KOPT-K1 (cell line): ENCODE measurements at regions not wholly inside any gene's neighbourhood (a gene's known extent, or its start where the extent isn't known, plus 50 kb on each side); places are given as distances from the start of the nearest gene placed in this dataset.

ENCODE experiments used
- H3K27ac ChIP-seq: fragments of 200-600 bp; sonication (generic); 2 replicates; pipeline ENCODE4 v1.5.1; 2016; ENCODE audit warnings: antibody characterized with exemption, mild to moderate bottlenecking, low read depth, low read length; ENCODE audit not compliant: poor library complexity, severe bottlenecking
- H3K36me3 ChIP-seq: fragments of 200-600 bp; sonication (generic); 2 replicates; pipeline ENCODE4 v1.5.1; 2017; ENCODE audit warnings: antibody characterized with exemption, mild to moderate bottlenecking, low read length, moderate library complexity; ENCODE audit not compliant: insufficient read depth
- H3K9me3 ChIP-seq: fragments of 200-600 bp; sonication (generic); 2 replicates; pipeline ENCODE4 v1.5.1; 2017; ENCODE audit warnings: antibody characterized with exemption, low read length, mild to moderate bottlenecking; ENCODE audit not compliant: insufficient read depth, poor library complexity, severe bottlenecking

DNA sequence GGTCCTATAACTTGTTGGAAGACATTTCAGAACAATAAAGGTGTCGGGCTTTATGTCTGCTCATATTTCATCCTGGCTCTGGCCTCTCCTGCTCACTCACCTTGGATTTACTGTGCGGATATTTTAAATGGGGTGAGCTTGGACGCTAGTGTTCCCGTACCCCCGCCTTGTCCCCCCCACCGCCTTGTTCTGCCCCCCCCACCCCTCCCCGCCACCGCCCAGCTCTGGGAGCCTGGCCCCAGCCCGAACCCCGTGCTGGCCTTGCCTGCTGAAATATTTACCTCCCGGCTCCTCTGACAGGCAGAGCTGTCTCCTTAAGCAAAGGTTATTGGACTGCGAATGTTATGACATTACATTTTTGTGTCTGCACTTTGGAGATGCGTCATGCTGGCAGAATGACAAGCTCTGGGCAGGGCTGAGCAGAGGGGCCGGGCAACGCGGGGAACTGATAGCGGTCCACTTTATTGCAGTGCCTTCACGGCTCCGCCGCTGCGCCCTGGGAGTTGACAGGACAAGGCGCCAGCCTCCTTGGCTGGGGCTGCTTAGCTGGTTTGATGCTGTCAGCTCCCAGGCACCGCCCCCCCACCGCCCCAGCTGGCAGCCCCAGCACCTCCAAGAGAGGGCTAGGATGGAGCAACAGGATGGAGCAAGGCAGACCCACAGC lies 222.5 kb upstream of the GSE1 start:
- Histone ChIP-seq H3K9me3 (no peaks in the 10 kb centered on the region), H3K36me3 (no peaks in the 10 kb centered on the region), H3K27ac (no peak overlapping the region)

GRCh38 chr16:85391175-85391707 lies 221.9 kb upstream of the GSE1 start:
- H3K9me3 ChIP-seq, result no peaks in the 10 kb centered on the region
- no peaks in the 10 kb centered on the region for H3K36me3 ChIP-seq
- no peak overlapping the region for H3K27ac ChIP-seq

DNA sequence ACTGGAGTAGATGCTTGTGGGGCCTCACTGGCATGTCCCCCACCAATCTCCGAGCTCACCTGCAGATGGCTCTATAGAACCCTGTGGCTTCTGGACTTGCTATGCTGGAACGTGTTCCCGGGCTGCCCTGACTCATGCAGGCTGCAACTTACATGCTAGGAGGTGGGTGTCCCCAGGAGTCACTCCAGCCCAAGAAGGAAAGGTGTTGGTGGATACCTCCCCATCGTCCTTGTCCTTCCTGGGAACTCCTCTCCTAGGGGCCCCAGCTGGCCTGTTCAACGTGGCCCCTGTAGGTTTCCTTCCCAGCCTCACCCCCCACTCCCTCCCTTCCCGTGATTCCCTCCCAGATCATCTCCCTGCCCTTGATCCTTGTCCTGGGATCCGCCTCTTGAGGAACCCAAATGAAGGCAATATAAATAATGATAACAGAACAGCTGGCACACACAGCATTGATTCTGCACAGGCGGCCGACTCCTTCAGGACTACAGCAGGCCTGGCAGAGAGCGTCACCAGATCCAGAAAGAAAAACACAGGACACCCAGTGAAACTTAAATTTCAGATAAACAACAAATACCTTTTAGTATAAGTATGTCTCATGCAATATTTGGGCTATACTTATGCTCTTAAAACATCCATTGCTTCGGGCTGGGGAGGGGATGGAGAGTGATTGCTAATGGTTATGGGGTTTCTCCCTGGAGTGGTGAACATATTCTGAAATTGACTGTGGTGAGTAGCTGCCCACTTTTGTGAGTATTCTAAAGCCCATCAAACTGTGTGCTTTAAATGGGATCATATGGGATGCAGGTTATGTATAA lies 221.1 kb upstream of the GSE1 start:
- no peaks in the 10 kb centered on the region for H3K36me3 ChIP-seq

DNA sequence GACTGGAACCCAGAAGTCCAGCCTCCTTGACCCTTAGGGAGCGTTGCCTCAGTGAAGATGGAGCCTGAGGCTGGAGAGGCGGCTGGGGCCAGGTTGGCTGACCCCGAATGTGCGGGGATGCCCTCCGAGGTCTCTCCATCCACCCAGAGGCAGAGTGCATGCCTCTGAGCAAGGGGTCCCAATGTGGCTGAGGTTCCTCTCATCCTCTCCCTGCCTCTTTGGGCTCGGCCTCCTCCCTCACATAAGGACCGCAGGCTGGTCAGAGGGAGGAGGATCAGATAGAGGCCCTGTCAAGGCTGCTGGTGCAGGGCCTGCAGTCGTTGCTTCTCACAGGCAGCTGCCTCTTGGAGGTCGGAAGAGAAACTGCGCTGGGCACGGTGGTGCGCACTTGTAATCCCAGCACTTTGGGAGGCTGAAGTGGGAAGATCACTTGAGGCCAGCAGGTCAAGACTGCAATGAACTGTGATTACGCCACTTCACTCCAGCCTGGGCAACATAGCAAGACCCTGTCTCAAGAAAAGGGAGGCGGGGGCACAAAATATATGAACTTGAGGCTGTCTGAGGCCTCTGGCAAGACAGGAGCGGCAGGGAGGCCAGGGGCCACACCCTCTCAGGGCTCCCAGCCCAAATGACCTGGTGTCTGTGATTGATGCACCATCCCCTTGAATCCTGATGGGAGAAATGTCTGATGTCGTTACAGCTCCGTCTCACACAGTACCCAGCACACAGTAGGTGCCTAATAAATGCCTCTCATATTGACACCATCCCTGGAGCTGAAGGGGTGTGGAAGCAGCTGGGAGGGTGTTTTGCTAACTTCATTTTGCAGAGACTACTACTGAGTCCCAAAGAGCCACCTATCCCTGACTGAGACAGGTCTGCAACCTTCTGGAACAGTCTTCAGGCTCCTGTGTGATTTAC lies 220.1 kb upstream of the GSE1 start:
- H3K9me3 ChIP-seq, result no peaks in the 10 kb centered on the region
- H3K27ac ChIP-seq, result no peak overlapping the region
- H3K36me3 ChIP-seq, result no peaks in the 10 kb centered on the region

More for the DNA sequence above, 221.1 kb upstream of the GSE1 start:
- H3K27ac ChIP-seq, result no peak overlapping the region
- no peaks in the 10 kb centered on the region for H3K9me3 ChIP-seq

DNA sequence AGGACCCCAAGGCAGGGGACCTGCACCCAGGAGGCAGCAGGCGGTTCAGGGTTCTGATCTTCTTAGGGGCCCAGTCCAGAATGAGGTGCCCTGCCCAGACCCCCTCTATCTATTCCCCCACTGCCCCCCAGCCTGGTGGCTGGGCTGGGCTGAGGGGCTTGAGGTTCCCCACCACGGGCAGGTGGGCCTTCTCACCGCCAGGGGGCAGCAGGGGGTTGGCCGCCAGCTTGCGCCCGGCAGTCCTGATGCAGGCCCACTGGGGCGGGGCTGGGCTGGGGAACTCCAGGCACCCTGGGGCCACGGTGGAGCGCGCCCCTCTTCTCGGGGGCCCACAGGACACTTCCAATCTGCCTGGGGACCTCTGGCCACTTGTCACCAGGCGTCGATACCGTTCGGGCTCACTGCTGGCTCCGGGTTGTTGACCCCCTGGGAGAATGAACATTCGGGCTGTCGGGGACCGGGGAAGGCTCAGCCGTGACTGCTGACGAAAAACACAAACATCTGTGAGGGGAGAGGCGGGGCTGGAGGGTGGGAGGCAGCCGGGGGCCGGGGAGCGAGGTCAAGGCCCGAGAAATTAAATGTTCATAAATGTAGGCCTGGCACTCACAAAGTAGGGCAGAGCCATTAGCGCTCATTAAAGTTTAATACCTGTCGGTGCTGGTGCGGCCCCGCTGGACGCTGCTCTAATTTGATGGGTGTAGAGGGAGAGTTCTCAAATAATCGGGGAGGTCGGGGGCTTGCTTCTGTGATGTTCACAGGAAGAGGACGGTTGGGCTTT lies 219.3 kb upstream of the GSE1 start:
- H3K27ac ChIP-seq, result no peak overlapping the region
- no peaks in the 10 kb centered on the region for H3K36me3 ChIP-seq
- no peaks in the 10 kb centered on the region for H3K9me3 ChIP-seq

GRCh38 chr16:85394456-85395206 lies 218.5 kb upstream of the GSE1 start:
- H3K27ac ChIP-seq, result no peak overlapping the region
- H3K36me3 ChIP-seq, result no peaks in the 10 kb centered on the region
- H3K9me3 ChIP-seq, result no peaks in the 10 kb centered on the region

GRCh38 chr16:85395207-85395912 lies 217.8 kb upstream of the GSE1 start:
- no peaks in the 10 kb centered on the region for H3K36me3 ChIP-seq
- H3K9me3 ChIP-seq, result no peaks in the 10 kb centered on the region
- no peak overlapping the region for H3K27ac ChIP-seq

DNA sequence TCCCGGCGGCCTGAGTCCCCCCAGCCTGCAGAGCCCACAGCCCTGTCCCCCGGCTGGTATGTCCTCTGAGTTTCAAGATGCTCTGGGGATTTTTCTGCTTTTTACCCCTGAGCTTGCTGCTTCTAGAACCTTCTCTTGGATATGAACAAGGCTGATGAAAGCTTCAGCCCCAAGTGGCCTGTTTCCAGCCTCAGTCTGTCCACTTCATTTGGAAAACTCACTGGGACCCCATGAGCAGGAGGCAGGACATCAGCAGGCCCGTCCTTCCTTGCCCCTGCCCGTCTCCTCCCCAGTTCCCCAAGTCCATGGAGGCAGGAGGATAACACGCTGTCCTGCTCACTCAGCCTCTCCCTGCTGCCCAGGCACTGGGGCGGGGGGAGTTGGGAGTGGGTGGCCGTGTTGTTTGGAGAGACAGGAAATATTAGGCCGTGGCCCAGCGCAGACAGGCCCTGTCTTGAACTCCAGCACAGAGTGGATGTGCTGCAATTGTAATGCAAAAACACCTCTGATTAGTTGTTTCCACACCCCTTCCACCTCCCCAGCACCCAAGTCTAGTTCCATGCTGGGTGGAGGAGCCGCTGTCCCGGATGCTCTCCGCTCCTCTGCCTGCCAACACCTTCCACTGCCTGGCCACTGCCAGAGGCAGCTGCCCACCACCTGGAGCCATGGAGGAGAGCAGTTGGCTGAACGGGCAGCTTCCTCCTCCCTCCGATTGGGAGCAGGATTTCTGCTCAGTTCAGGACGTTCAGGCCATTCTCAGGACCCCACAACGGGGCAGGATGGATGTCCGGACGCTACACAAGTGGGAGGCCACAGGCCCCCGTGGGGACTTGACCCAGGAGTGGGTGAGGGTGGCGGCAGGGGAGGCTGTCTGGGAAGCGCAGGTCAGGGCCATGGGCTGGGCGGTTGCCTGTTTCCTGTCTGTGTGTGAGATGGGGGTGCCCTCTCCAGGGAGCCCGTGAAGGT lies 216.9 kb upstream of the GSE1 start:
- no peak overlapping the region for H3K27ac ChIP-seq
- no peaks in the 10 kb centered on the region for H3K36me3 ChIP-seq
- H3K9me3 ChIP-seq, result no peaks in the 10 kb centered on the region

GRCh38 chr16:85396879-85397871 lies 215.9 kb upstream of the GSE1 start:
- no peaks in the 10 kb centered on the region for H3K9me3 ChIP-seq
- H3K36me3 ChIP-seq, result no peaks in the 10 kb centered on the region
- H3K27ac ChIP-seq, result no peak overlapping the region

DNA sequence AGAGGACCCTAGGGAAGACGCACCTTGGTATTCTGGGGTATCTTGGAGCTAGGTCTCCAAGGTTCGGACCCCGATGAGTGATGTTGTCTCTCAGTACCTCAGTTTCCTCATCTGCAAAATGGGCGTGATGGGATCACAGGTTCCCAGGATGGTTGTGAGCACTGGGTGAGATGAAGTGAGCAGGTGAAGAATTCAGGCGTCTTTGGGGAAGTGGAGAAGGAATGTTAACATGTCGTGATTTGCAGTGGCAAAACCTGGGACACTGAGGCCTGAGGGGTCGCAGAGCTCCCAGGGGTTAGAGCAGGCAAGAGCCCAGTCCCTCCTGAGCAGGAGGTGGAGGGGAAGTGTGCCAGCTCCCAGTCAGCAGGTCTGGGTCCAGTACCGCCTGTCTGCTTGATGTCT lies 215.1 kb upstream of the GSE1 start:
- H3K27ac ChIP-seq, result no peak overlapping the region
- H3K9me3 ChIP-seq, result no peaks in the 10 kb centered on the region
- no peaks in the 10 kb centered on the region for H3K36me3 ChIP-seq

- no peaks in the 10 kb centered on the region for H3K36me3 ChIP-seq
- no peaks in the 10 kb centered on the region for H3K9me3 ChIP-seq
- H3K27ac ChIP-seq, result no peak overlapping the region
These were observed 214.2 kb upstream of the GSE1 start for GRCh38 chr16:85398688-85399582.
